ENCODE measurements at regions not wholly inside any gene's neighbourhood (a gene's known extent, or its start where the extent isn't known, plus 50 kb on each side); places are given as distances from the start of the nearest gene placed in this dataset.

DNA sequence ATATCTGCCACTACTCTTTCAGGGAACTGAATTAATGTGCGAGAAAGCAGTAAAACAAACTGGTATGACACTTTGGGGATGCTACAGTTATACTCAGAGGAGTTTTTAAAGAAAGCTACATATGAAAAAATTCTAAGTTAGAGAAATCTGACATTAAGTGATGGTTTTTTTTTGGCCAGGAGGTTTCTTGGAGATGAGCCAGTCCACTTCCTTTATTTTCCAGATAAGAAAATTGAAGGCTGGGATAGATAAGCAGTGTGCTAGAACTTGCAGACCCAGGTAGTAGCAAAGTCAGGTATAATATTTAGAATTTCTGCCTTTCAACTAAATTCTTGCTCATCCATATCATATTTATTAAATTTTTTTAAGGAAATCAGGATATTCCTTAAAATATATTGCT lies 106.8 kb downstream of the FAT4 start:
- Histone ChIP-seq H3K27me3 (ENCODE audit: control insufficient read depth, insufficient read depth, low read length) (no peaks in the 10 kb centered on the region), H2AFZ (ENCODE audit: low read length) (no peak overlapping the region), H3K36me3 (ENCODE audit: control insufficient read depth, insufficient read depth, low read length) (no peaks in the 10 kb centered on the region), H3K9me3 (ENCODE audit: control insufficient read depth, insufficient read depth, low read depth, low read length) (no peaks in the 10 kb centered on the region), H3K4me2 (ENCODE audit: extremely low read depth, insufficient read depth, low read length) (no peak overlapping the region), H3K4me1 (ENCODE audit: control insufficient read depth, extremely low read depth, insufficient read depth, low read length) (no peaks in the 10 kb centered on the region), H3K4me3 (replicated peaks in 1 of 4; ENCODE audit: control extremely low read depth in 1 of 4, insufficient read depth in 1 of 4, low read depth in 3 of 4, low read length in 4 of 4) (no peak overlapping the region), H3K9ac (ENCODE audit: insufficient read depth, low read length) (no peak overlapping the region), H3K27ac (ENCODE audit: insufficient read depth, low read length) (no peak overlapping the region), H4K20me1 (ENCODE audit: control insufficient read depth, extremely low read depth, insufficient read depth, low read length) (no peaks in the 10 kb centered on the region), H3K79me2 (ENCODE audit: control insufficient read depth, insufficient read depth, low read length) (no peaks in the 10 kb centered on the region)
- TF ChIP-seq EZH2 (IDR thresholded peaks at IDR 0.05; ENCODE audit: low read length, missing control alignments), result no peak
- TF ChIP-seq, protein P1, sequence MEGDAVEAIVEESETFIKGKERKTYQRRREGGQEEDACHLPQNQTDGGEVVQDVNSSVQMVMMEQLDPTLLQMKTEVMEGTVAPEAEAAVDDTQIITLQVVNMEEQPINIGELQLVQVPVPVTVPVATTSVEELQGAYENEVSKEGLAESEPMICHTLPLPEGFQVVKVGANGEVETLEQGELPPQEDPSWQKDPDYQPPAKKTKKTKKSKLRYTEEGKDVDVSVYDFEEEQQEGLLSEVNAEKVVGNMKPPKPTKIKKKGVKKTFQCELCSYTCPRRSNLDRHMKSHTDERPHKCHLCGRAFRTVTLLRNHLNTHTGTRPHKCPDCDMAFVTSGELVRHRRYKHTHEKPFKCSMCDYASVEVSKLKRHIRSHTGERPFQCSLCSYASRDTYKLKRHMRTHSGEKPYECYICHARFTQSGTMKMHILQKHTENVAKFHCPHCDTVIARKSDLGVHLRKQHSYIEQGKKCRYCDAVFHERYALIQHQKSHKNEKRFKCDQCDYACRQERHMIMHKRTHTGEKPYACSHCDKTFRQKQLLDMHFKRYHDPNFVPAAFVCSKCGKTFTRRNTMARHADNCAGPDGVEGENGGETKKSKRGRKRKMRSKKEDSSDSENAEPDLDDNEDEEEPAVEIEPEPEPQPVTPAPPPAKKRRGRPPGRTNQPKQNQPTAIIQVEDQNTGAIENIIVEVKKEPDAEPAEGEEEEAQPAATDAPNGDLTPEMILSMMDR (conservative IDR thresholded peaks at IDR 0.05 in 1 of 2, IDR thresholded peaks at IDR 0.05 in 1 of 2; ENCODE audit: low read depth in 1 of 2, low read length in 2 of 2), result no peak
- DNase-seq (ENCODE audit: low read depth in 2 of 2), result peak in 1 of 2 donors; percentile 32

DNA sequence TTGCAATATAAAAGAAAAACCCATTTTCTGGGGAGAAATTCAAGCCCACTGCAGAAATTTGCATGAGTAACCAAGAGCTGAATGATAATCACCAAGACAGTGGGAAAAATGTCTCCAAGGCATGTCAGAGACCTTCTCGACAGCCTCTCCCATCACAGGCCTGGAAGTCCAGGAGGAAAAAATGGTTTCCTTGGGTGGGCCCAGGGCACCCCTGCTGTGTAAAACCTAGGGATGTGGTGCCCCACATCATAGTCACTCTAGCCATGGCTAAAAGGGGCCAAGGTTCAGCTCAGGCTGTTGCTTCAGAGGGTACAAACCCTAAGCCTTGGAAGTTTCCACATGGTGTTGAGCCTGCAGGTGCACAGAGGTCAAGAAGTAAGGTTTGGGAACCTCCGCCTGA lies 108.4 kb downstream of the FAT4 start:
- Histone ChIP-seq H4K20me1 (ENCODE audit: control insufficient read depth, extremely low read depth, insufficient read depth, low read length) (no peaks in the 10 kb centered on the region), H3K79me2 (ENCODE audit: control insufficient read depth, insufficient read depth, low read length) (no peaks in the 10 kb centered on the region), H3K4me1 (ENCODE audit: control insufficient read depth, extremely low read depth, insufficient read depth, low read length) (no peaks in the 10 kb centered on the region), H3K27ac (ENCODE audit: insufficient read depth, low read length) (no peak overlapping the region), H3K9me3 (ENCODE audit: control insufficient read depth, insufficient read depth, low read depth, low read length) (no peaks in the 10 kb centered on the region), H3K27me3 (ENCODE audit: control insufficient read depth, insufficient read depth, low read length) (no peaks in the 10 kb centered on the region), H3K4me3 (replicated peaks in 1 of 4; ENCODE audit: control extremely low read depth in 1 of 4, insufficient read depth in 1 of 4, low read depth in 3 of 4, low read length in 4 of 4) (no peak overlapping the region), H3K36me3 (ENCODE audit: control insufficient read depth, insufficient read depth, low read length) (no peaks in the 10 kb centered on the region), H2AFZ (ENCODE audit: low read length) (no peak overlapping the region), H3K4me2 (ENCODE audit: extremely low read depth, insufficient read depth, low read length) (no peak overlapping the region), H3K9ac (ENCODE audit: insufficient read depth, low read length) (no peak overlapping the region)
- no peak for DNase-seq (ENCODE audit: low read depth in 2 of 2)
- no peak for TF ChIP-seq EZH2 (IDR thresholded peaks at IDR 0.05; ENCODE audit: low read length, missing control alignments)
- TF ChIP-seq, protein P1 (conservative IDR thresholded peaks at IDR 0.05 in 1 of 2, IDR thresholded peaks at IDR 0.05 in 1 of 2; ENCODE audit: low read depth in 1 of 2, low read length in 2 of 2), result no peak

DNA sequence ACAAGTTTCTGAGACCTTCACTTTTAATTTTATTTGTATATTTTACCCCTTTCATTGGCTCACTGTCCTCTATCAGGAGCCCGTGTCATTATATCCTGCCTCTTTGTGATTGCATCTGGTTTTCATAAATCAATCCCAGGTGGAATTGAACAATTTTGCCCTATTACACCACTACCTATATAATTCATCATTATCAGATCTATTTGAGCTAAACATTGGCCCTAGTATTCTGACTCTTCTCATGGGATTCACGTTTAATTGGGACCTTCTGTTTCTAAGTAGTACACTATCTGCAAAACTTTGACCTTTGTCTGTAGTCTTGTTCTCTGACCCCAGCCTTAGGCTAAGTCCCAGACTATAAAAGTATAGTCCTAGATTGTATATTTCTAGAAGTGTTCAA lies 114.1 kb downstream of the FAT4 start:
- Histone ChIP-seq H3K4me2 (ENCODE audit: extremely low read depth, insufficient read depth, low read length) (no peak overlapping the region), H3K27ac (ENCODE audit: insufficient read depth, low read length) (no peak overlapping the region), H3K27me3 (ENCODE audit: control insufficient read depth, insufficient read depth, low read length) (no peaks in the 10 kb centered on the region), H3K9ac (ENCODE audit: insufficient read depth, low read length) (no peak overlapping the region), H3K79me2 (ENCODE audit: control insufficient read depth, insufficient read depth, low read length) (no peaks in the 10 kb centered on the region), H3K36me3 (ENCODE audit: control insufficient read depth, insufficient read depth, low read length) (no peaks in the 10 kb centered on the region), H4K20me1 (ENCODE audit: control insufficient read depth, extremely low read depth, insufficient read depth, low read length) (no peaks in the 10 kb centered on the region), H3K4me3 (replicated peaks in 1 of 4; ENCODE audit: control extremely low read depth in 1 of 4, insufficient read depth in 1 of 4, low read depth in 3 of 4, low read length in 4 of 4) (no peak overlapping the region), H2AFZ (ENCODE audit: low read length) (no peak overlapping the region), H3K9me3 (ENCODE audit: control insufficient read depth, insufficient read depth, low read depth, low read length) (no peaks in the 10 kb centered on the region), H3K4me1 (ENCODE audit: control insufficient read depth, extremely low read depth, insufficient read depth, low read length) (peaks cover 2% of the 10 kb centered on the region)
- no peak for DNase-seq (ENCODE audit: low read depth in 2 of 2)
- TF ChIP-seq, protein P1 (conservative IDR thresholded peaks at IDR 0.05 in 1 of 2, IDR thresholded peaks at IDR 0.05 in 1 of 2; ENCODE audit: low read depth in 1 of 2, low read length in 2 of 2), result no peak
- TF ChIP-seq EZH2 (IDR thresholded peaks at IDR 0.05; ENCODE audit: low read length, missing control alignments), result no peak

Data from fibroblast of lung (primary cell).